DND-41 (cell line): ENCODE measurements at regions not wholly inside any gene's neighbourhood (a gene's known extent, or its start where the extent isn't known, plus 50 kb on each side); places are given as distances from the start of the nearest gene placed in this dataset.
A peak's percentile ranks its signal among the peaks of the same experiment; 100 is the strongest.

ENCODE experiments used
- ATAC-seq: fragments of 200-7000 bp; cut with Tn5 transposase; 3 replicates; pipeline ENCODE4 v1.9.1; 2021; ENCODE audit warnings: low read depth; ENCODE audit not compliant: insufficient read depth
- DNase-seq: peaks from one replicate; pipeline ENCODE4 v3.0.0-alpha.2; 2020
- H2AFZ ChIP-seq: 2 replicates; pipeline ENCODE4 v1.6.0; 2012; ENCODE audit warnings: low read depth, low read length
- H3K27ac ChIP-seq: 2 replicates; pipeline ENCODE4 v1.5.1; 2012; ENCODE audit warnings: low read length, inconsistent platforms
- H3K27me3 ChIP-seq: fragments of 200-600 bp; sonication (generic); 2 replicates; pipeline ENCODE4 v1.6.0; 2012; ENCODE audit warnings: low read length, mild to moderate bottlenecking, inconsistent platforms; ENCODE audit not compliant: insufficient read depth, poor library complexity
- H3K36me3 ChIP-seq: 2 replicates; pipeline ENCODE4 v1.5.1; 2012; ENCODE audit warnings: low read length, inconsistent platforms; ENCODE audit not compliant: insufficient read depth
- H3K4me1 ChIP-seq: 2 replicates; pipeline ENCODE4 v1.5.1; 2012; ENCODE audit warnings: mild to moderate bottlenecking, low read length; ENCODE audit not compliant: insufficient read depth
- H3K4me2 ChIP-seq: 2 replicates; pipeline ENCODE4 v1.6.0; 2012; ENCODE audit warnings: mild to moderate bottlenecking, moderate library complexity, low read length, inconsistent platforms; ENCODE audit not compliant: insufficient read depth
- H3K4me3 ChIP-seq, 2 experiments: fragments of 200-600 bp in 1 of 2; shearing (Covaris generic) in 1 of 2; 2 replicates each; pipeline ENCODE4 v1.5.1; 2012 to 2016; ENCODE audit warnings: inconsistent platforms in 2 of 2, low read length in 2 of 2, mild to moderate bottlenecking in 2 of 2, low read depth in 1 of 2, moderate library complexity in 1 of 2
- H3K79me2 ChIP-seq: 2 replicates; pipeline ENCODE4 v1.6.0; 2012; ENCODE audit warnings: low read length, inconsistent platforms; ENCODE audit not compliant: insufficient read depth
- H3K9ac ChIP-seq: 2 replicates; pipeline ENCODE4 v1.6.0; 2012; ENCODE audit warnings: low read depth, mild to moderate bottlenecking, inconsistent platforms, low read length, moderate library complexity
- H3K9me3 ChIP-seq: 2 replicates; pipeline ENCODE4 v1.5.1; 2012; ENCODE audit warnings: low read length, moderate library complexity, mild to moderate bottlenecking, inconsistent platforms; ENCODE audit not compliant: insufficient read depth, severe bottlenecking
- H4K20me1 ChIP-seq: 2 replicates; pipeline ENCODE4 v1.6.0; 2012; ENCODE audit warnings: low read length; ENCODE audit not compliant: insufficient read depth
- EZH2 ChIP-seq: IDR thresholded peaks from 3 replicates; pipeline ENCODE4 v1.6.1; 2012; ENCODE audit warnings: borderline replicate concordance, low read depth, mild to moderate bottlenecking, moderate library complexity, low read length, inconsistent platforms; ENCODE audit not compliant: severe bottlenecking
- TF ChIP-seq, protein P1 (sequence below): IDR thresholded peaks from 2 replicates; pipeline ENCODE4 v1.5.1; 2012; ENCODE audit warnings: borderline replicate concordance, low read length, moderate library complexity, mild to moderate bottlenecking; ENCODE audit not compliant: poor library complexity, severe bottlenecking; ENCODE audit errors: extremely low read depth

DNA sequence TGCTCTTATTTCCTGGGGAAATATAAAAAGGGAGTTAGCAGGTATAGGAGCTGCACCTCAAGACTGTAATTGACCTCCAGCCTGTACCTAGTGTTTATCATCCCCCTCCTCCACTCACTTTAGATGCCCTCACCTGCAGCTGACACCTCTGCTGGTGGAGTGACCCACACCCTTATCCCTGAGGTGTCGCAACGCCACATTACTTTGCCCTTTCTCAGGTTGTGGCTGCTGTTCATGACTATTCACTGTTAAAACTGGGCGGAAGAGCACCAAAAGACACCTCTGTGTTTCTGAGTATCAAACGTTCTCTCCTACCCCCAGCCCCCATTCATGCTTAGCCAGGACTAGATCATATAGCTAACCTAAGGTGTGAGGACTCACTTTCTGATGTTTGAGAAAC lies 101.5 kb upstream of the ADAMTS3 start:
- ATAC-seq (no peak), DNase-seq (no peak)
- TF ChIP-seq, protein P1, sequence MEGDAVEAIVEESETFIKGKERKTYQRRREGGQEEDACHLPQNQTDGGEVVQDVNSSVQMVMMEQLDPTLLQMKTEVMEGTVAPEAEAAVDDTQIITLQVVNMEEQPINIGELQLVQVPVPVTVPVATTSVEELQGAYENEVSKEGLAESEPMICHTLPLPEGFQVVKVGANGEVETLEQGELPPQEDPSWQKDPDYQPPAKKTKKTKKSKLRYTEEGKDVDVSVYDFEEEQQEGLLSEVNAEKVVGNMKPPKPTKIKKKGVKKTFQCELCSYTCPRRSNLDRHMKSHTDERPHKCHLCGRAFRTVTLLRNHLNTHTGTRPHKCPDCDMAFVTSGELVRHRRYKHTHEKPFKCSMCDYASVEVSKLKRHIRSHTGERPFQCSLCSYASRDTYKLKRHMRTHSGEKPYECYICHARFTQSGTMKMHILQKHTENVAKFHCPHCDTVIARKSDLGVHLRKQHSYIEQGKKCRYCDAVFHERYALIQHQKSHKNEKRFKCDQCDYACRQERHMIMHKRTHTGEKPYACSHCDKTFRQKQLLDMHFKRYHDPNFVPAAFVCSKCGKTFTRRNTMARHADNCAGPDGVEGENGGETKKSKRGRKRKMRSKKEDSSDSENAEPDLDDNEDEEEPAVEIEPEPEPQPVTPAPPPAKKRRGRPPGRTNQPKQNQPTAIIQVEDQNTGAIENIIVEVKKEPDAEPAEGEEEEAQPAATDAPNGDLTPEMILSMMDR: no peak
- TF ChIP-seq EZH2: no peak
- no peaks in the 10 kb centered on the region for H3K27me3 ChIP-seq
- no peaks in the 10 kb centered on the region for H3K9me3 ChIP-seq
- no peak overlapping the region for H3K4me3 ChIP-seq
- H3K79me2 ChIP-seq: no peaks in the 10 kb centered on the region
- H4K20me1 ChIP-seq: no peaks in the 10 kb centered on the region
- H3K27ac ChIP-seq: no peak overlapping the region
- H3K36me3 ChIP-seq: no peaks in the 10 kb centered on the region
- H2AFZ ChIP-seq: no peak overlapping the region
- H3K9ac ChIP-seq: no peak overlapping the region
- H3K4me1 ChIP-seq: no peaks in the 10 kb centered on the region
- H3K4me2 ChIP-seq: no peak overlapping the region

DNA sequence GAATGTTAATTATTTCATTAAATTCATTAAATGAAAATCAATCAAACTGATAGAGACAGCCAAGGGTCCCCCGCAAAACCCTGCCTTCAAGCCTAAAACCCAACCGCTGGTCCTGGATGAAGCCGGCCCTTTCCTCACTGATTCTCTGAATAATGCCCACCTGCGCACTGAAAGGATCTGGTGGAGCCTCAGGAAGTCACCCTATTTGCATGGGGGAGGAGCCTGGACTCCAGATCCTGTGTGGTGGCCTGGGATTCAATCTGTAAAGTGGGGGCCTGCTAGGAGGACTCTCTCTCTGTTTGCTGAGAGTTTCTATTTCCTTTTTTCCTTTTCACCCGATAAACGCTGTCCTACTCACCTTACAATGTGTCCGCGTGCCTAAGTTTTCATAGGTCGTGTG lies 97.9 kb upstream of the ADAMTS3 start:
- Histone ChIP-seq H3K4me1 (no peaks in the 10 kb centered on the region), H3K4me3 (no peak overlapping the region)
- DNase-seq: peak; percentile 4

DNA sequence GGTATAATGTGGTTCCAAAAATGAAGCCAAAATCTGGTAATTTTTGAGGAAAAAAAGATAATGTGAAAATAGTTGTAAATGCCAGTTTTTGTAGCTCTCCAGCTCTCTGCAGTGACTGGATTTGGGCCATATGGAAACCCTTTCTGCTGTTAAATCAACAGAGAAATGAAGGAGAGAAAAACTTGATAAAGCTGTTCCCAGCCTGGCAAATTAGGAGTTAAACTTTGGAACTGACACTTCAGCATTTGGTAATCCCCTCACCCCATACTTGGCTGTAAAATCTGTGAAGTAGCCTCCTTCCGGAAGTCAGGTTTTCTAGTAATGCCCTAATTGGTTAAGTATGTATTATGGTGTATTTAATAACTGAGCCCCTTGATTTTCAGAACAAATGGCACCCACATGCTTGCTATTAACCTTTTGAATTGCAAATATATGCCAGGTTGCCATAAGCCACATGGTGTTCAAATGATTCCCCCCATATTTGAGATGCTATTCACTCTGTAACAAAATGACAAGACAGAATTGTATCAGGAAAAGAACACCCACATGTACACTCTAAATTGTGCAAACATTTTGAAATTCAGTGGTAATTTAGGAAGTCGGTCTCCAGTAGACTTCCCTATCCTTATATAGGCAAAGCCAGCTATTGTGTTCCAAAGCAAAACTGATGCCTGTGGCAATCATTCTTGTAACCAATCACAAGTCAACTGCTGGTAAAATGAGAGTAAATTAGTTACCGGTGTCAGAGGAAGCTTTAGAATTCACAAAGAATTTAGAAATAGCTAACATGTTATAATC lies 96.3 kb upstream of the ADAMTS3 start:
- H3K27ac ChIP-seq: no peak overlapping the region
- H3K4me2 ChIP-seq: no peak overlapping the region
- no peak overlapping the region for H3K4me3 ChIP-seq
- ATAC-seq (no peak), DNase-seq (no peak)
- no peak for TF ChIP-seq EZH2
- TF ChIP-seq, protein P1: no peak
- H2AFZ ChIP-seq: no peak overlapping the region
- no peaks in the 10 kb centered on the region for H4K20me1 ChIP-seq
- H3K27me3 ChIP-seq: no peaks in the 10 kb centered on the region
- no peak overlapping the region for H3K9ac ChIP-seq
- H3K79me2 ChIP-seq: no peaks in the 10 kb centered on the region
- H3K4me1 ChIP-seq: no peaks in the 10 kb centered on the region
- no peaks in the 10 kb centered on the region for H3K9me3 ChIP-seq
- H3K36me3 ChIP-seq: no peaks in the 10 kb centered on the region

More for the DNA sequence above, 97.9 kb upstream of the ADAMTS3 start:
- no peak for ATAC-seq
- Histone ChIP-seq H2AFZ (no peak overlapping the region), H3K9me3 (no peaks in the 10 kb centered on the region), H3K27ac (no peak overlapping the region), H3K9ac (no peak overlapping the region), H3K36me3 (no peaks in the 10 kb centered on the region), H4K20me1 (no peaks in the 10 kb centered on the region), H3K4me2 (no peak overlapping the region), H3K79me2 (no peaks in the 10 kb centered on the region), H3K27me3 (no peaks in the 10 kb centered on the region)
- TF ChIP-seq, protein P1: no peak
- no peak for TF ChIP-seq EZH2
